ENCODE measurements at regions not wholly inside any gene's neighbourhood (a gene's known extent, or its start where the extent isn't known, plus 50 kb on each side); places are given as distances from the start of the nearest gene placed in this dataset.

- Histone ChIP-seq H3K79me2 (ENCODE audit: insufficient read depth, low read depth) (no peaks in the 10 kb centered on the region), H3K27me3 (ENCODE audit: insufficient read depth, low read depth) (no peaks in the 10 kb centered on the region), H2AFZ (ENCODE audit: low read depth) (no peak overlapping the region), H3K4me1 (ENCODE audit: low read depth, poor library complexity, severe bottlenecking) (no peaks in the 10 kb centered on the region), H3K27ac (no peak overlapping the region), H3K9ac (no peak overlapping the region), H4K20me1 (ENCODE audit: insufficient read depth) (no peaks in the 10 kb centered on the region), H3K4me3 (IDR thresholded peaks at IDR 0.05; ENCODE audit: insufficient read depth, low read depth, low read length) (no peak overlapping the region), H3K4me2 (no peak overlapping the region), H3K36me3 (ENCODE audit: insufficient read depth) (no peaks in the 10 kb centered on the region)
- no peak for TF ChIP-seq CTCF (conservative IDR thresholded peaks at IDR 0.05; ENCODE audit: low read depth, low read length)
These were observed 279.3 kb upstream of the KIF2B start for GRCh38 chr17:53543472-53543871.

- no peaks in the 10 kb centered on the region for H3K27me3 ChIP-seq (ENCODE audit: insufficient read depth, low read depth)
- H3K4me1 ChIP-seq (ENCODE audit: low read depth, poor library complexity, severe bottlenecking), result no peaks in the 10 kb centered on the region
- H3K36me3 ChIP-seq (ENCODE audit: insufficient read depth), result no peaks in the 10 kb centered on the region
- H3K9ac ChIP-seq, result no peak overlapping the region
- H3K4me3 ChIP-seq (IDR thresholded peaks at IDR 0.05; ENCODE audit: insufficient read depth, low read depth, low read length), result no peak overlapping the region
- H3K4me2 ChIP-seq, result no peak overlapping the region
- H3K27ac ChIP-seq, result no peak overlapping the region
- H2AFZ ChIP-seq (ENCODE audit: low read depth), result no peak overlapping the region
- no peaks in the 10 kb centered on the region for H4K20me1 ChIP-seq (ENCODE audit: insufficient read depth)
- no peak for TF ChIP-seq CTCF (conservative IDR thresholded peaks at IDR 0.05; ENCODE audit: low read depth, low read length)
- H3K79me2 ChIP-seq (ENCODE audit: insufficient read depth, low read depth), result no peaks in the 10 kb centered on the region
These were observed 284.6 kb upstream of the KIF2B start for GRCh38 chr17:53538129-53538617.

GRCh38 chr17:53527473-53527872 is 295.3 kb upstream of the KIF2B start:
- Histone ChIP-seq H2AFZ (ENCODE audit: low read depth) (no peak overlapping the region), H3K4me3 (IDR thresholded peaks at IDR 0.05; ENCODE audit: insufficient read depth, low read depth, low read length) (no peak overlapping the region), H3K4me2 (no peak overlapping the region), H3K4me1 (ENCODE audit: low read depth, poor library complexity, severe bottlenecking) (no peaks in the 10 kb centered on the region), H4K20me1 (ENCODE audit: insufficient read depth) (no peaks in the 10 kb centered on the region), H3K9ac (no peak overlapping the region), H3K79me2 (ENCODE audit: insufficient read depth, low read depth) (no peaks in the 10 kb centered on the region), H3K27ac (no peak overlapping the region), H3K36me3 (ENCODE audit: insufficient read depth) (no peaks in the 10 kb centered on the region), H3K27me3 (ENCODE audit: insufficient read depth, low read depth) (no peaks in the 10 kb centered on the region)
- no peak for TF ChIP-seq CTCF (conservative IDR thresholded peaks at IDR 0.05; ENCODE audit: low read depth, low read length)

- H2AFZ ChIP-seq (ENCODE audit: low read depth), result no peak overlapping the region
- H3K79me2 ChIP-seq (ENCODE audit: insufficient read depth, low read depth), result no peaks in the 10 kb centered on the region
These were observed 297.1 kb upstream of the KIF2B start for GRCh38 chr17:53525590-53525989.

More at GRCh38 chr17:53525590-53525989, 297.1 kb upstream of the KIF2B start:
- H3K27ac ChIP-seq, result no peak overlapping the region
- no peaks in the 10 kb centered on the region for H3K27me3 ChIP-seq (ENCODE audit: insufficient read depth, low read depth)
- H3K4me1 ChIP-seq (ENCODE audit: low read depth, poor library complexity, severe bottlenecking), result no peaks in the 10 kb centered on the region
- no peak for TF ChIP-seq CTCF (conservative IDR thresholded peaks at IDR 0.05; ENCODE audit: low read depth, low read length)
- no peak overlapping the region for H3K4me2 ChIP-seq
- no peaks in the 10 kb centered on the region for H4K20me1 ChIP-seq (ENCODE audit: insufficient read depth)
- H3K36me3 ChIP-seq (ENCODE audit: insufficient read depth), result no peaks in the 10 kb centered on the region
- no peak overlapping the region for H3K9ac ChIP-seq
- H3K4me3 ChIP-seq (IDR thresholded peaks at IDR 0.05; ENCODE audit: insufficient read depth, low read depth, low read length), result no peak overlapping the region
